Caco-2 (cell line): ENCODE measurements at regions not wholly inside any gene's neighbourhood (a gene's known extent, or its start where the extent isn't known, plus 50 kb on each side); places are given as distances from the start of the nearest gene placed in this dataset.

Source experiments
- BruUV-seq: library from RNA; stranded (reverse); fragments of 400-500 nt; replicated peaks from 2 replicates; lab custom pipeline; 2021; lab: Mats Ljungman, UMichigan
- CTCF ChIA-PET: fragments of 300-600 bp; sonication (Branson Sonifier 250); formaldehyde crosslinking; loops from one replicate; lab custom pipeline; 2022; ENCODE audit warnings: antibody characterized with exemption; lab: Charles Lee
- POLR2A ChIA-PET: fragments of 300-600 bp; sonication (Branson Sonifier 250); formaldehyde crosslinking; loops from one replicate; lab custom pipeline; 2022; ENCODE audit warnings: antibody characterized with exemption; lab: Charles Lee
- DNase-seq, 2 experiments: peaks; one replicate each; pipeline versions ENCODE4 v3.0.0 to v3.0.0-alpha.2; 2020 to 2022
- H3K27me3 ChIP-seq: replicated peaks from 2 replicates; pipeline ENCODE4 v1.6.0; 2011; ENCODE audit warnings: low read length; ENCODE audit not compliant: control insufficient read depth, insufficient read depth
- H3K36me3 ChIP-seq: 2 replicates; pipeline ENCODE4 v1.5.1; 2011; ENCODE audit warnings: low read length; ENCODE audit not compliant: control insufficient read depth, insufficient read depth
- H3K4me1 ChIP-seq: fragments of 250-450 bp; sonication (Bioruptor Pico); 2 replicates; pipeline ENCODE4 v1.5.1; 2020; ENCODE audit warnings: mild to moderate bottlenecking
- H3K4me3 ChIP-seq: 2 replicates; pipeline ENCODE4 v1.5.1; 2011; ENCODE audit warnings: low read depth, mild to moderate bottlenecking, control low read depth, low read length
- H3K9me3 ChIP-seq: fragments of 250-450 bp; sonication (Bioruptor Pico); 2 replicates; pipeline ENCODE4 v1.5.1; 2020; ENCODE audit warnings: mild to moderate bottlenecking, moderate library complexity
- H3K27ac Mint-ChIP-seq: one replicate; pipeline ENCODE4 v1.8.0; 2022; ENCODE audit warnings: mixed read lengths; ENCODE audit not compliant: unreplicated experiment
- H3K27me3 Mint-ChIP-seq: one replicate; pipeline ENCODE4 v1.8.0; 2022; ENCODE audit warnings: mixed read lengths; ENCODE audit not compliant: insufficient read depth, unreplicated experiment
- H3K36me3 Mint-ChIP-seq: one replicate; pipeline ENCODE4 v1.8.0; 2022; ENCODE audit warnings: mild to moderate bottlenecking, mixed read lengths; ENCODE audit not compliant: insufficient read depth, unreplicated experiment
- H3K4me1 Mint-ChIP-seq: one replicate; pipeline ENCODE4 v1.8.0; 2022; ENCODE audit warnings: low read depth, mixed read lengths; ENCODE audit not compliant: unreplicated experiment
- H3K4me3 Mint-ChIP-seq: one replicate; pipeline ENCODE4 v1.8.0; 2022; ENCODE audit warnings: mild to moderate bottlenecking, moderate library complexity, mixed read lengths; ENCODE audit not compliant: unreplicated experiment
- H3K9me3 Mint-ChIP-seq: one replicate; pipeline ENCODE4 v1.8.0; 2022; ENCODE audit warnings: mixed read lengths; ENCODE audit not compliant: unreplicated experiment
- CTCF ChIP-seq, 2 experiments: fragments of 200-600 bp in 1 of 2; IDR thresholded peaks; 1 replicate in 1 of 2; 2 replicates in 1 of 2; pipeline versions ENCODE4 v1.5.1 to v1.8.0; 2011 to 2022; ENCODE audit warnings: antibody characterized with exemption in 1 of 2, control low read depth in 1 of 2, inconsistent platforms in 1 of 2, low read depth in 1 of 2, low read length in 1 of 2, mild to moderate bottlenecking in 1 of 2, moderate library complexity in 1 of 2; ENCODE audit not compliant: insufficient read depth in 1 of 2, severe bottlenecking in 1 of 2, unreplicated experiment in 1 of 2
- intact Hi-C: fragments of 100-400 bp; cut with micrococcal nuclease; formaldehyde crosslinking; loops from one replicate; pipeline ENCODE4 v1.10.0; 2022; ENCODE audit not compliant: unreplicated experiment

- TF ChIP-seq CTCF (IDR thresholded peaks at IDR 0.05; ENCODE audit: insufficient read depth in 1 of 2, low read depth in 1 of 2, low read length in 1 of 2, severe bottlenecking in 1 of 2, unreplicated experiment in 1 of 2) = peak; percentile 37 to 51
- H3K27me3 ChIP-seq = no peaks in the 10 kb centered on the region; the same call in 1 of the 2 replicates
- Mint-ChIP-seq H3K9me3 (peaks cover 13% of the 10 kb centered on the region), H3K27ac (no peak overlapping the region), H3K4me1 (no peaks in the 10 kb centered on the region), H3K36me3 (no peaks in the 10 kb centered on the region), H3K27me3 (peaks cover 5% of the 10 kb centered on the region), H3K4me3 (no peak overlapping the region)
- DNase-seq = no peak
- intact Hi-C loops = loop anchor here (1.0 kb wide), 1 partner anchor 63 kb away; no protein-coding TSS in a partner anchor
- H3K4me3 ChIP-seq = no peak overlapping the region
- no peaks in the 10 kb centered on the region for H3K4me1 ChIP-seq
- ChIA-PET POLR2A (no interaction called here), CTCF (no interaction called here)
- H3K36me3 ChIP-seq = no peaks in the 10 kb centered on the region
- BruUV-seq = no TSS peak
- H3K9me3 ChIP-seq = no peaks in the 10 kb centered on the region
Measured at GRCh38 chr20:7031222-7031621, 263.7 kb downstream of the BMP2 start.

- no peak overlapping the region for H3K4me3 Mint-ChIP-seq
- Histone ChIP-seq H3K9me3 (no peaks in the 10 kb centered on the region), H3K4me3 (no peak overlapping the region), H3K4me1 (no peaks in the 10 kb centered on the region), H3K36me3 (no peaks in the 10 kb centered on the region), H3K27me3 (no peaks in the 10 kb centered on the region; the same call in 1 of the 2 replicates)
- ChIA-PET CTCF (no interaction called here), POLR2A (no interaction called here)
- no peak overlapping the region for H3K27ac Mint-ChIP-seq
- intact Hi-C loops = no loop called here
- no peak for DNase-seq
- BruUV-seq = no TSS peak
- peaks cover 6% of the 10 kb centered on the region for H3K27me3 Mint-ChIP-seq
- H3K9me3 Mint-ChIP-seq = peaks cover 15% of the 10 kb centered on the region
- TF ChIP-seq CTCF (IDR thresholded peaks at IDR 0.05; ENCODE audit: insufficient read depth in 1 of 2, low read depth in 1 of 2, low read length in 1 of 2, severe bottlenecking in 1 of 2, unreplicated experiment in 1 of 2) = no peak
- H3K36me3 Mint-ChIP-seq = no peaks in the 10 kb centered on the region
- no peaks in the 10 kb centered on the region for H3K4me1 Mint-ChIP-seq
Measured at GRCh38 chr20:7038029-7038428, 270.5 kb downstream of the BMP2 start.

- Histone ChIP-seq H3K4me3 (no peak overlapping the region), H3K36me3 (no peaks in the 10 kb centered on the region), H3K27me3 (peaks cover 2% of the 10 kb centered on the region; the same call in 1 of the 2 replicates), H3K4me1 (no peaks in the 10 kb centered on the region), H3K9me3 (no peaks in the 10 kb centered on the region)
- no peak for TF ChIP-seq CTCF (IDR thresholded peaks at IDR 0.05; ENCODE audit: insufficient read depth in 1 of 2, low read depth in 1 of 2, low read length in 1 of 2, severe bottlenecking in 1 of 2, unreplicated experiment in 1 of 2)
- intact Hi-C loops = no loop called here
- H3K36me3 Mint-ChIP-seq = no peaks in the 10 kb centered on the region
- peaks cover 3% of the 10 kb centered on the region for H3K27me3 Mint-ChIP-seq
- DNase-seq = no peak
- CTCF ChIA-PET = no interaction called here
- H3K4me1 Mint-ChIP-seq = no peaks in the 10 kb centered on the region
- no peak overlapping the region for H3K27ac Mint-ChIP-seq
- H3K9me3 Mint-ChIP-seq = no peaks in the 10 kb centered on the region
- POLR2A ChIA-PET = no interaction called here
- no peak overlapping the region for H3K4me3 Mint-ChIP-seq
- no TSS peak for BruUV-seq
Measured at GRCh38 chr20:7057611-7058010, 290.1 kb downstream of the BMP2 start.
